GM19438 (cell line): ENCODE measurements at regions not wholly inside any gene's neighbourhood (a gene's known extent, or its start where the extent isn't known, plus 50 kb on each side); places are given as distances from the start of the nearest gene placed in this dataset.
"Not testable (repeated sequence)": the region's sequence is repeated elsewhere in the genome, so short reads cannot be mapped to it uniquely, and the experiment has no call there.

Experiments
- ATAC-seq: cut with Tn5 transposase; IDR thresholded peaks from one replicate; pipeline ENCODE4 v1.9.1; 2021; ENCODE audit warnings: low read depth; ENCODE audit not compliant: unreplicated experiment

GRCh38 chr3:139267300-139268246 lies 76.2 kb upstream of the MRPS22 start:
- ATAC-seq = no peak

GRCh38 chr3:139269984-139270383 lies 73.8 kb upstream of the MRPS22 start:
- ATAC-seq = no peak

- not testable (repeated sequence) for ATAC-seq
Measured at GRCh38 chr3:139270652-139271051, 73.2 kb upstream of the MRPS22 start.

GRCh38 chr3:139280027-139280671 lies 63.7 kb upstream of the MRPS22 start:
- ATAC-seq = no peak

GRCh38 chr3:139281096-139281495 lies 62.7 kb upstream of the MRPS22 start:
- no peak for ATAC-seq

- no peak for ATAC-seq
Measured at GRCh38 chr3:139281522-139282196, 62.2 kb upstream of the MRPS22 start.

GRCh38 chr3:139283301-139283700 lies 60.5 kb upstream of the MRPS22 start:
- ATAC-seq = no peak

GRCh38 chr3:139284221-139284620 lies 59.6 kb upstream of the MRPS22 start:
- ATAC-seq = no peak

- no peak for ATAC-seq
Measured at GRCh38 chr3:139285691-139286090, 58.1 kb upstream of the MRPS22 start.

GRCh38 chr3:139286241-139286640 lies 57.6 kb upstream of the MRPS22 start:
- no peak for ATAC-seq

GRCh38 chr3:139286825-139287224 lies 57.0 kb upstream of the MRPS22 start:
- no peak for ATAC-seq

GRCh38 chr3:139287557-139287956 lies 56.3 kb upstream of the MRPS22 start:
- ATAC-seq = no peak

GRCh38 chr3:139288266-139288821 lies 55.5 kb upstream of the MRPS22 start:
- ATAC-seq = no peak

- ATAC-seq = no peak
Measured at GRCh38 chr3:139289860-139290524, 53.8 kb upstream of the MRPS22 start.

GRCh38 chr3:139291276-139292051 lies 52.4 kb upstream of the MRPS22 start:
- ATAC-seq = no peak

GRCh38 chr3:139292192-139292591 lies 51.6 kb upstream of the MRPS22 start:
- no peak for ATAC-seq

- no peak for ATAC-seq
Measured at GRCh38 chr3:139292711-139293664, 50.8 kb upstream of the MRPS22 start.

- no peak for ATAC-seq
Measured at GRCh38 chr3:139293665-139294023, 50.2 kb upstream of the MRPS22 start.
